ENCODE measurements at regions not wholly inside any gene's neighbourhood (a gene's known extent, or its start where the extent isn't known, plus 50 kb on each side); places are given as distances from the start of the nearest gene placed in this dataset.

GRCh38 chr14:95034788-95035187, 122.5 kb downstream of the DICER1 start (continued):
- TF ChIP-seq CHD7 (IDR thresholded peaks at IDR 0.05; ENCODE audit: insufficient replicate concordance, low read length) (no peak), TAF1 (IDR thresholded peaks at IDR 0.05; ENCODE audit: low read depth, low read length) (no peak), E2F6 (IDR thresholded peaks at IDR 0.05) (no peak)

Data from H1 (cell line).